DLD1 (cell line): ENCODE measurements at regions not wholly inside any gene's neighbourhood (a gene's known extent, or its start where the extent isn't known, plus 50 kb on each side); places are given as distances from the start of the nearest gene placed in this dataset.
"Not testable (repeated sequence)": the region's sequence is repeated elsewhere in the genome, so short reads cannot be mapped to it uniquely, and the experiment has no call there.

Experiments used
- in situ Hi-C: cut with HindIII; loops from 2 replicates; pipeline ENCODE4 v1.10.0; 2017; ENCODE audit warnings: low sequenced_read_pairs

GRCh38 chr5:166672431-166672830 lies 1619.0 kb upstream of the WWC1 start:
- in situ Hi-C loops, result no loop called here

GRCh38 chr5:166677891-166678290 lies 1613.6 kb upstream of the WWC1 start:
- in situ Hi-C loops, result no loop called here

- in situ Hi-C loops, result no loop called here
Observed at GRCh38 chr5:166679331-166679730, 1612.1 kb upstream of the WWC1 start.

GRCh38 chr5:166695326-166695725 lies 1596.1 kb upstream of the WWC1 start:
- in situ Hi-C loops, result no loop called here

- in situ Hi-C loops, result no loop called here
Observed at GRCh38 chr5:166708291-166708690, 1583.2 kb upstream of the WWC1 start.

GRCh38 chr5:166709691-166710090 lies 1581.8 kb upstream of the WWC1 start:
- in situ Hi-C loops, result no loop called here

- in situ Hi-C loops, result no loop called here
Observed at GRCh38 chr5:166710271-166710670, 1581.2 kb upstream of the WWC1 start.

GRCh38 chr5:166712447-166713185 lies 1578.8 kb upstream of the WWC1 start:
- in situ Hi-C loops, result no loop called here

GRCh38 chr5:166713295-166713694 lies 1578.2 kb upstream of the WWC1 start:
- in situ Hi-C loops, result no loop called here

- in situ Hi-C loops, result no loop called here
Observed at GRCh38 chr5:166716856-166717492, 1574.5 kb upstream of the WWC1 start.

GRCh38 chr5:166719991-166720390 lies 1571.5 kb upstream of the WWC1 start:
- in situ Hi-C loops, result no loop called here

- in situ Hi-C loops, result no loop called here
Observed at GRCh38 chr5:166722939-166723338, 1568.5 kb upstream of the WWC1 start.

GRCh38 chr5:166724284-166724683 lies 1567.2 kb upstream of the WWC1 start:
- in situ Hi-C loops, result no loop called here

GRCh38 chr5:166725593-166725992 lies 1565.9 kb upstream of the WWC1 start:
- in situ Hi-C loops, result no loop called here

GRCh38 chr5:166726406-166726805 lies 1565.0 kb upstream of the WWC1 start:
- in situ Hi-C loops, result no loop called here

GRCh38 chr5:166742951-166743350 lies 1548.5 kb upstream of the WWC1 start:
- in situ Hi-C loops, result not testable (repeated sequence)

- in situ Hi-C loops, result no loop called here
Observed at GRCh38 chr5:166746506-166746905, 1544.9 kb upstream of the WWC1 start.

GRCh38 chr5:166750376-166750775 lies 1541.1 kb upstream of the WWC1 start:
- in situ Hi-C loops, result no loop called here

GRCh38 chr5:166758151-166758550 lies 1533.3 kb upstream of the WWC1 start:
- in situ Hi-C loops, result no loop called here

- in situ Hi-C loops, result no loop called here
Observed at GRCh38 chr5:166767858-166768257, 1523.6 kb upstream of the WWC1 start.

- in situ Hi-C loops, result no loop called here
Observed at GRCh38 chr5:166768536-166768935, 1522.9 kb upstream of the WWC1 start.

- in situ Hi-C loops, result no loop called here
Observed at GRCh38 chr5:166772770-166773169, 1518.7 kb upstream of the WWC1 start.

- in situ Hi-C loops, result no loop called here
Observed at GRCh38 chr5:166781737-166782136, 1509.7 kb upstream of the WWC1 start.
